ENCODE measurements at regions not wholly inside any gene's neighbourhood (a gene's known extent, or its start where the extent isn't known, plus 50 kb on each side); places are given as distances from the start of the nearest gene placed in this dataset.
"Not testable (repeated sequence)": the region's sequence is repeated elsewhere in the genome, so short reads cannot be mapped to it uniquely, and the experiment has no call there.

- no peak for DNase-seq (ENCODE audit: low spot score)
These were observed 1011.8 kb downstream of the TMEM121 start for GRCh38 chr14:106538201-106538600.

- no peak for DNase-seq (ENCODE audit: low spot score)
These were observed 1021.5 kb downstream of the TMEM121 start for GRCh38 chr14:106547735-106548434.

GRCh38 chr14:106549064-106549463 is 1022.7 kb downstream of the TMEM121 start:
- no peak for DNase-seq (ENCODE audit: low spot score)

GRCh38 chr14:106551265-106551664 is 1024.9 kb downstream of the TMEM121 start:
- DNase-seq (ENCODE audit: low spot score) = no peak

GRCh38 chr14:106556211-106556610 is 1029.8 kb downstream of the TMEM121 start:
- not testable (repeated sequence) for DNase-seq (ENCODE audit: low spot score)

GRCh38 chr14:106556665-106557289 is 1030.4 kb downstream of the TMEM121 start:
- DNase-seq (ENCODE audit: low spot score) = no peak

GRCh38 chr14:106562451-106562850 is 1036.1 kb downstream of the TMEM121 start:
- no peak for DNase-seq (ENCODE audit: low spot score)

GRCh38 chr14:106564058-106564643 is 1037.8 kb downstream of the TMEM121 start:
- no peak for DNase-seq (ENCODE audit: low spot score)

- no peak for DNase-seq (ENCODE audit: low spot score)
These were observed 1052.1 kb downstream of the TMEM121 start for GRCh38 chr14:106578481-106578880.

- DNase-seq (ENCODE audit: low spot score) = no peak
These were observed 1052.7 kb downstream of the TMEM121 start for GRCh38 chr14:106579084-106579483.

GRCh38 chr14:106585692-106586091 is 1059.3 kb downstream of the TMEM121 start:
- DNase-seq (ENCODE audit: low spot score) = no peak

- DNase-seq (ENCODE audit: low spot score) = no peak
These were observed 1059.8 kb downstream of the TMEM121 start for GRCh38 chr14:106586098-106586704.

GRCh38 chr14:106591539-106591938 is 1065.2 kb downstream of the TMEM121 start:
- DNase-seq (ENCODE audit: low spot score) = not testable (repeated sequence)

- not testable (repeated sequence) for DNase-seq (ENCODE audit: low spot score)
These were observed 1065.9 kb downstream of the TMEM121 start for GRCh38 chr14:106592115-106592852.

- no peak for DNase-seq (ENCODE audit: low spot score)
These were observed 1072.8 kb downstream of the TMEM121 start for GRCh38 chr14:106599209-106599608.

GRCh38 chr14:106605548-106606448 is 1079.4 kb downstream of the TMEM121 start:
- no peak for DNase-seq (ENCODE audit: low spot score)

GRCh38 chr14:106606936-106607335 is 1080.6 kb downstream of the TMEM121 start:
- no peak for DNase-seq (ENCODE audit: low spot score)

GRCh38 chr14:106610691-106611090 is 1084.3 kb downstream of the TMEM121 start:
- no peak for DNase-seq (ENCODE audit: low spot score)

- no peak for DNase-seq (ENCODE audit: low spot score)
These were observed 1086.9 kb downstream of the TMEM121 start for GRCh38 chr14:106613256-106613655.

GRCh38 chr14:106618471-106618951 is 1092.1 kb downstream of the TMEM121 start:
- DNase-seq (ENCODE audit: low spot score) = not testable (repeated sequence)

Data from mesenteric fat pad (tissue), 1 donor.